Testis (tissue), 2 donors: ENCODE measurements at regions not wholly inside any gene's neighbourhood (a gene's known extent, or its start where the extent isn't known, plus 50 kb on each side); places are given as distances from the start of the nearest gene placed in this dataset.
"Not testable (repeated sequence)": the region's sequence is repeated elsewhere in the genome, so short reads cannot be mapped to it uniquely, and the experiment has no call there.

Experiments used
- DNase-seq: peaks from one replicate; pipeline ENCODE4 v3.0.0-alpha.2; 2019
- H3K27ac ChIP-seq, 2 donors: fragments of 200-600 bp; sonication (generic); one replicate each; pipeline ENCODE4 v1.5.1; 2019
- H3K27me3 ChIP-seq: fragments of 200-600 bp; sonication (generic); one replicate; pipeline ENCODE4 v1.5.1; 2019
- H3K36me3 ChIP-seq: fragments of 200-600 bp; sonication (generic); one replicate; pipeline ENCODE4 v1.5.1; 2017; ENCODE audit warnings: low read depth; ENCODE audit errors: missing control alignments
- H3K4me1 ChIP-seq: fragments of 200-600 bp; sonication (generic); one replicate; pipeline ENCODE4 v1.5.1; 2019
- H3K4me3 ChIP-seq, 2 donors: fragments of 200-600 bp; sonication (generic); one replicate each; pipeline ENCODE4 v1.5.1; 2017 to 2019
- H3K9me3 ChIP-seq: fragments of 200-600 bp; sonication (generic); one replicate; pipeline ENCODE4 v1.5.1; 2017
- CTCF ChIP-seq, 3 experiments: fragments of 450-650 bp in 2 of 3; fragments of 200-600 bp in 1 of 3; sonication (generic) in 1 of 3; IDR thresholded peaks; one replicate each; pipeline ENCODE4 v1.5.1; 2016 to 2019; ENCODE audit warnings: antibody characterized with exemption in 3 of 3, mild to moderate bottlenecking in 2 of 3, moderate library complexity in 1 of 3
- POLR2A ChIP-seq: fragments of 450-650 bp; IDR thresholded peaks from one replicate; pipeline ENCODE4 v1.6.1; 2017; ENCODE audit warnings: antibody characterized with exemption, mild to moderate bottlenecking, moderate library complexity
- WGBS, 2 donors: methylation state at CpG; one replicate each; pipeline ENCODE4 v1.1.5; 2018; 5-methylcytosine and 5-hydroxymethylcytosine counted together
- intact Hi-C: fragments of 100-400 bp; cut with DNase I; formaldehyde crosslinking; loops from one replicate; pipeline ENCODE4 v1.15.1; 2023; ENCODE audit warnings: low total_unique reads

GRCh38 chr1:194857413-194857812 is 1671.0 kb upstream of the B3GALT2 start:
- intact Hi-C loops, result no loop called here
- WGBS, 2 donors, result 72 to 88% methylated on average over 2 of the region's 2 CpGs
- no peaks in the 10 kb centered on the region for H3K4me1 ChIP-seq
- no peaks in the 10 kb centered on the region for H3K9me3 ChIP-seq
- H3K4me3 ChIP-seq, result no peak overlapping the region
- no peaks in the 10 kb centered on the region for H3K36me3 ChIP-seq
- DNase-seq, result no peak
- no peak for TF ChIP-seq CTCF (IDR thresholded peaks at IDR 0.05)
- no peak for TF ChIP-seq POLR2A
- H3K27ac ChIP-seq, result no peak overlapping the region
- H3K27me3 ChIP-seq, result no peaks in the 10 kb centered on the region

- Histone ChIP-seq H3K27ac (no peak overlapping the region), H3K36me3 (no peaks in the 10 kb centered on the region), H3K9me3 (no peaks in the 10 kb centered on the region), H3K27me3 (no peaks in the 10 kb centered on the region), H3K4me3 (no peak overlapping the region), H3K4me1 (no peaks in the 10 kb centered on the region)
- intact Hi-C loops, result no loop called here
- DNase-seq, result no peak
- TF ChIP-seq POLR2A (no peak), CTCF (IDR thresholded peaks at IDR 0.05) (no peak)
These were observed 1662.4 kb upstream of the B3GALT2 start for GRCh38 chr1:194848846-194849245.

- intact Hi-C loops, result no loop called here
- Histone ChIP-seq H3K27ac (no peak overlapping the region), H3K27me3 (no peaks in the 10 kb centered on the region), H3K4me1 (no peaks in the 10 kb centered on the region), H3K4me3 (no peak overlapping the region), H3K36me3 (no peaks in the 10 kb centered on the region), H3K9me3 (no peaks in the 10 kb centered on the region)
- TF ChIP-seq POLR2A, result no peak
- no peak for TF ChIP-seq CTCF (IDR thresholded peaks at IDR 0.05)
- DNase-seq, result no peak
- 91 to 98% methylated on average over 1 of the region's 1 CpG for WGBS, 2 donors
These were observed 1660.1 kb upstream of the B3GALT2 start for GRCh38 chr1:194846488-194846887.

- no peak for DNase-seq
- intact Hi-C loops, result no loop called here
- Histone ChIP-seq H3K4me3 (no peak overlapping the region), H3K4me1 (no peaks in the 10 kb centered on the region), H3K36me3 (no peaks in the 10 kb centered on the region), H3K27me3 (no peaks in the 10 kb centered on the region), H3K27ac (no peak overlapping the region), H3K9me3 (no peaks in the 10 kb centered on the region)
- WGBS, 2 donors, result 52 to 76% methylated on average over 1 of the region's 1 CpG
- TF ChIP-seq POLR2A, result no peak
- TF ChIP-seq CTCF (IDR thresholded peaks at IDR 0.05), result no peak
These were observed 1656.7 kb upstream of the B3GALT2 start for GRCh38 chr1:194843077-194843476.

GRCh38 chr1:194833111-194833510 is 1646.7 kb upstream of the B3GALT2 start:
- no peak overlapping the region for H3K4me3 ChIP-seq
- TF ChIP-seq CTCF (IDR thresholded peaks at IDR 0.05) (no peak), POLR2A (no peak)
- intact Hi-C loops, result no loop called here
- no peaks in the 10 kb centered on the region for H3K27me3 ChIP-seq
- H3K4me1 ChIP-seq, result no peaks in the 10 kb centered on the region
- no peak for DNase-seq
- H3K36me3 ChIP-seq, result no peaks in the 10 kb centered on the region
- H3K9me3 ChIP-seq, result no peaks in the 10 kb centered on the region
- no peak overlapping the region for H3K27ac ChIP-seq
- 75 to 89% methylated on average over 2 of the region's 2 CpGs for WGBS, 2 donors

- H3K4me1 ChIP-seq, DNase-seq, H3K36me3 ChIP-seq, H3K4me3 ChIP-seq, H3K27me3 ChIP-seq, intact Hi-C loops, H3K9me3 ChIP-seq, H3K27ac ChIP-seq: not testable (repeated sequence)
- WGBS, 2 donors, result 92 to 94% methylated on average over 1 of the region's 1 CpG
These were observed 1645.2 kb upstream of the B3GALT2 start for GRCh38 chr1:194831595-194831994.
